Duodenal mucosa (tissue), 2 donors: ENCODE measurements at regions not wholly inside any gene's neighbourhood (a gene's known extent, or its start where the extent isn't known, plus 50 kb on each side); places are given as distances from the start of the nearest gene placed in this dataset.

Experiments used
- H3K27ac ChIP-seq: one replicate; pipeline ENCODE4 v1.7.0; 2013; ENCODE audit warnings: low read depth, low read length
- H3K27me3 ChIP-seq, 2 donors: one replicate each; pipeline ENCODE4 v1.7.0; 2013; ENCODE audit warnings: low read length in 2 of 2, control low read depth in 1 of 2; ENCODE audit not compliant: insufficient read depth in 2 of 2, control insufficient read depth in 1 of 2
- H3K36me3 ChIP-seq, 2 donors: one replicate each; pipeline ENCODE4 v1.7.0; 2013; ENCODE audit warnings: low read length in 2 of 2, control low read depth in 1 of 2; ENCODE audit not compliant: insufficient read depth in 2 of 2, control insufficient read depth in 1 of 2
- H3K4me1 ChIP-seq, 2 donors: one replicate each; pipeline ENCODE4 v1.7.0; 2013; ENCODE audit warnings: low read length in 2 of 2, control low read depth in 1 of 2; ENCODE audit not compliant: insufficient read depth in 2 of 2, control insufficient read depth in 1 of 2
- H3K4me3 ChIP-seq, 2 donors: one replicate each; pipeline ENCODE4 v1.7.0; 2013; ENCODE audit warnings: low read length in 2 of 2, low read depth in 1 of 2
- H3K9ac ChIP-seq, 2 donors: one replicate each; pipeline ENCODE4 v1.7.0; 2013; ENCODE audit warnings: low read length in 2 of 2, low read depth in 1 of 2
- H3K9me3 ChIP-seq, 2 donors: one replicate each; pipeline ENCODE4 v1.7.0; 2013; ENCODE audit warnings: low read length in 2 of 2, control low read depth in 1 of 2; ENCODE audit not compliant: control insufficient read depth in 1 of 2

DNA sequence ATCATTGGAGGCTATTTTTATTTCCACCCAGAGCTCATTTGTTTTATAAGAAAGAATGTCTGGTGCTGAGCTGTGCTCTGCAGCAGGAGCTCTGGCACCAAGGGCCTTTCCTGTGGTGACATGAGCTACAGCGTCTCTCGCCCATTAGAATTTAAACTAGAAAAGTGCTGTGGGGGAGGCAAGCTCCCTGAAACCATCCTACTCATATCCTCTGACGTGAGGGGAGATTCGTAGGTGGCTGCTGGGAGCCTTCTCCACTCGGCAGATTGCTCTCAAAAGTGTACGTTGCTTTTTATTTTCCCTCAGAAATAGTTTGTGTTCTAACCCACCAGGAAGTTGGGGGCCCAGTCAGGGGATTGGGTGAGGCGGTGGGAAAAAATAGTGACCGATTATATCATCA, 76.3 kb upstream of the ARHGEF3 start:
- Histone ChIP-seq H3K27me3 (no peaks in the 10 kb centered on the region), H3K27ac (no peak overlapping the region), H3K4me3 (no peak overlapping the region), H3K36me3 (no peaks in the 10 kb centered on the region), H3K9ac (no peak overlapping the region), H3K9me3 (no peaks in the 10 kb centered on the region), H3K4me1 (no peaks in the 10 kb centered on the region)

GRCh38 chr3:56876916-56877315, 75.2 kb upstream of the ARHGEF3 start:
- Histone ChIP-seq H3K4me3 (no peak overlapping the region), H3K36me3 (no peaks in the 10 kb centered on the region), H3K9me3 (no peaks in the 10 kb centered on the region), H3K27me3 (no peaks in the 10 kb centered on the region), H3K4me1 (no peaks in the 10 kb centered on the region), H3K27ac (no peak overlapping the region), H3K9ac (no peak overlapping the region)

GRCh38 chr3:56874269-56874668, 72.5 kb upstream of the ARHGEF3 start:
- no peak overlapping the region for H3K4me3 ChIP-seq
- no peak overlapping the region for H3K27ac ChIP-seq
- H3K4me1 ChIP-seq, result no peaks in the 10 kb centered on the region
- H3K36me3 ChIP-seq, result no peaks in the 10 kb centered on the region
- H3K9me3 ChIP-seq, result no peaks in the 10 kb centered on the region
- no peak overlapping the region for H3K9ac ChIP-seq
- H3K27me3 ChIP-seq, result no peaks in the 10 kb centered on the region

- no peaks in the 10 kb centered on the region for H3K9me3 ChIP-seq
- no peak overlapping the region for H3K4me3 ChIP-seq
- H3K27me3 ChIP-seq, result no peaks in the 10 kb centered on the region
- no peak overlapping the region for H3K27ac ChIP-seq
- no peaks in the 10 kb centered on the region for H3K4me1 ChIP-seq
- no peaks in the 10 kb centered on the region for H3K36me3 ChIP-seq
- no peak overlapping the region for H3K9ac ChIP-seq
Observed at GRCh38 chr3:56870436-56870835, 68.7 kb upstream of the ARHGEF3 start.

- no peak overlapping the region for H3K9ac ChIP-seq
- no peaks in the 10 kb centered on the region for H3K9me3 ChIP-seq
- no peaks in the 10 kb centered on the region for H3K36me3 ChIP-seq
- no peaks in the 10 kb centered on the region for H3K4me1 ChIP-seq
- H3K27me3 ChIP-seq, result no peaks in the 10 kb centered on the region
- no peak overlapping the region for H3K4me3 ChIP-seq
- no peak overlapping the region for H3K27ac ChIP-seq
Observed at GRCh38 chr3:56869157-56869889, 67.6 kb upstream of the ARHGEF3 start.

GRCh38 chr3:56868706-56869105, 67.0 kb upstream of the ARHGEF3 start:
- no peaks in the 10 kb centered on the region for H3K36me3 ChIP-seq
- H3K27ac ChIP-seq, result no peak overlapping the region
- H3K27me3 ChIP-seq, result no peaks in the 10 kb centered on the region
- no peak overlapping the region for H3K9ac ChIP-seq
- H3K4me3 ChIP-seq, result no peak overlapping the region
- H3K4me1 ChIP-seq, result no peaks in the 10 kb centered on the region
- no peaks in the 10 kb centered on the region for H3K9me3 ChIP-seq

GRCh38 chr3:56867671-56868070, 65.9 kb upstream of the ARHGEF3 start:
- no peaks in the 10 kb centered on the region for H3K27me3 ChIP-seq
- no peak overlapping the region for H3K27ac ChIP-seq
- H3K36me3 ChIP-seq, result no peaks in the 10 kb centered on the region
- H3K4me3 ChIP-seq, result no peak overlapping the region
- H3K4me1 ChIP-seq, result no peaks in the 10 kb centered on the region
- H3K9ac ChIP-seq, result no peak overlapping the region
- H3K9me3 ChIP-seq, result no peaks in the 10 kb centered on the region

- Histone ChIP-seq H3K36me3 (no peaks in the 10 kb centered on the region), H3K27ac (no peak overlapping the region), H3K9me3 (no peaks in the 10 kb centered on the region), H3K9ac (no peak overlapping the region), H3K4me3 (no peak overlapping the region), H3K27me3 (no peaks in the 10 kb centered on the region), H3K4me1 (no peaks in the 10 kb centered on the region)
Observed at GRCh38 chr3:56864918-56865524, 63.3 kb upstream of the ARHGEF3 start.

DNA sequence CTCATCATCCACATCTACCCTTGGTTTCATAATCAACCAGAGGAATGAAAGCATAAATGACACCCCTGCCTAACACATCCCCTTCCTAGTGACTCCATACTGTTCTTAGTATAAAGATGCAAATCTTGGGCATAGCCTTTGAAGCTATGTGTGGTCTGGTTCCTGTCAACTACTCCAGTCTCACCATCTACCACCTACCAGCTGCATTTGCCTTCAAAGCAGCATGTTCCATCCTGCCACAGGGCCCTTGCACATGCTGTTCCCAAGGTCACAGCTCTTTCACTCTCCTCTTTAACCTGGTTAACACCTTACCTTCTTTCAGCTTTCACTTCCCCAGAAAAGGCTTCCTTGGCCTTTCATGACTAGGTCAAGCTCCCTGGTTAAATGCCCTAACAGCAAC, 62.3 kb upstream of the ARHGEF3 start:
- no peaks in the 10 kb centered on the region for H3K27me3 ChIP-seq
- H3K27ac ChIP-seq, result no peak overlapping the region
- no peaks in the 10 kb centered on the region for H3K9me3 ChIP-seq
- no peak overlapping the region for H3K9ac ChIP-seq
- H3K4me3 ChIP-seq, result no peak overlapping the region
- no peaks in the 10 kb centered on the region for H3K36me3 ChIP-seq
- no peaks in the 10 kb centered on the region for H3K4me1 ChIP-seq

DNA sequence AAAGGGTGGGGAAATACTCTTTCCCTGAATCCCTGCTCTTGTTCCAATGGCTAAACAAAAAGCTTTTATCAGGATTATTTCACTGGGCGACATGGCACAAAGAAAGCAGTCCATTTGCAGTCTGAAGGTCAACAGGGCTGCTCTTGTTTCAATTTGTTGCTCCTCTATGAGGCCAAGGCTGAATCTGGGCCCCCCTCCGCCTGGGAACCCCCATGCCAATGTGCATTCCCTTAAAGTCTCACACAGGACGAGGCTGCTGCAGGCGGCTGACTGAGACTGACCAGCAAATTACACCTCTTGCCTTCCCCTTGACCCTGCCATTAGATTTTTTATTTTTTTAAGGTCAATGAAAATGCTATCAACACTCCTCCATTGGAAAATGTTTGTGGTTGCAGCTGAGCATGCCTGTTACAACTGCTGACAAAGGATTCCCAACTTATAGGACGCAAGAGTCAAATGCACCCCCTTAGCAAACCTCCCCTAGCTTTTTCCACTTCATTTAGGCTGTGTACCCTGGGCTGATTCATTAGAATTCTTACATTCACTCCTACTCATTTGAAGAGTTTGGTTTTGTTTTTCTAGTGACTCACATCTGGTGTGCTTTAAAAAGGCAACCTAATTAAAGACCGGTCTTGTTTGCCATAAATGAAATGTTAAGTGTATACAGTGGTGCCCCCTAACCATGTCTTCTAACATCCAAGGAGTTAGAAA, 60.8 kb upstream of the ARHGEF3 start:
- Histone ChIP-seq H3K9me3 (no peaks in the 10 kb centered on the region), H3K9ac (no peak overlapping the region), H3K4me3 (no peak overlapping the region), H3K27ac (no peak overlapping the region), H3K27me3 (no peaks in the 10 kb centered on the region), H3K4me1 (no peaks in the 10 kb centered on the region), H3K36me3 (no peaks in the 10 kb centered on the region)
